Parathyroid adenoma (tissue), 2 donors: ENCODE measurements at regions not wholly inside any gene's neighbourhood (a gene's known extent, or its start where the extent isn't known, plus 50 kb on each side); places are given as distances from the start of the nearest gene placed in this dataset.

Source experiments
- H2AFZ ChIP-seq: fragments of 300-600 bp; sonication (generic); one replicate; pipeline ENCODE4 v1.7.0; 2017; ENCODE audit warnings: antibody characterized with exemption, mild to moderate bottlenecking
- H3K27ac ChIP-seq: fragments of 300-600 bp; sonication (generic); one replicate; pipeline ENCODE4 v1.7.0; 2017
- H3K27me3 ChIP-seq: fragments of 300-600 bp; sonication (generic); one replicate; pipeline ENCODE4 v1.7.0; 2017; ENCODE audit warnings: low read length; ENCODE audit not compliant: control insufficient read depth, insufficient read depth
- H3K36me3 ChIP-seq: fragments of 300-600 bp; sonication (generic); one replicate; pipeline ENCODE4 v1.7.0; 2017; ENCODE audit warnings: low read length; ENCODE audit not compliant: control insufficient read depth, insufficient read depth
- H3K4me1 ChIP-seq: fragments of 300-600 bp; sonication (generic); one replicate; pipeline ENCODE4 v1.7.0; 2017; ENCODE audit warnings: control low read depth
- H3K4me2 ChIP-seq: fragments of 300-600 bp; sonication (generic); one replicate; pipeline ENCODE4 v1.7.0; 2017; ENCODE audit warnings: low read length
- H3K4me3 ChIP-seq: fragments of 300-600 bp; sonication (generic); one replicate; pipeline ENCODE4 v1.7.0; 2017; ENCODE audit warnings: low read depth, low read length
- H3K79me2 ChIP-seq: fragments of 300-600 bp; sonication (generic); one replicate; pipeline ENCODE4 v1.7.0; 2017; ENCODE audit warnings: control low read depth
- H3K9ac ChIP-seq: fragments of 300-600 bp; sonication (generic); one replicate; pipeline ENCODE4 v1.7.0; 2017; ENCODE audit warnings: mild to moderate bottlenecking
- H3K9me3 ChIP-seq: fragments of 300-600 bp; sonication (generic); one replicate; pipeline ENCODE4 v1.7.0; 2017; ENCODE audit warnings: low read length; ENCODE audit not compliant: control insufficient read depth
- CTCF ChIP-seq: fragments of 300-600 bp; sonication (generic); IDR thresholded peaks from one replicate; pipeline ENCODE4 v1.7.0; 2017; ENCODE audit warnings: antibody characterized with exemption, mild to moderate bottlenecking
- donor health status: primary hyperparathyroidism.

DNA sequence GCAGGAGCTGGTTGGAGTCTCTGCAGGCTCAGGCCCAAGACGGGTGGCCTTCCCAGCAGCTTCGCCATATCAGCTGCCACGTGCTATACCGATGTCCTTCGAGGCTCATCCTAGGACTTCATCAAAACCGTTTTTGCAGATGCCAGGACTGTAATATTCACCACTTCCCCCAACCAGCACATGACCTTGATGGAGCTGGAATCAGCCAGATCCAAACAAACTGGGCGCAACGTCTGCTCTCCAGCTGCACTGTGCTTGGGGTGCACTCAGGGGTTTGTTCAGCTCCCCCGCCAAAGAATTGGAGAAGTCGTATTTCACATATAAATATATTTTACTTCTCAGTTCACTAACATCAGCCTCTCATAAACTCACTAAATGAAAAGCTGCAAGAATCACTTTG lies 149.5 kb upstream of the DIO3 start:
- no peak overlapping the region for H3K27ac ChIP-seq
- no peak overlapping the region for H3K4me3 ChIP-seq
- H3K4me2 ChIP-seq: no peak overlapping the region
- no peaks in the 10 kb centered on the region for H3K36me3 ChIP-seq
- peaks cover 3% of the 10 kb centered on the region for H3K27me3 ChIP-seq
- no peak overlapping the region for H2AFZ ChIP-seq
- H3K9ac ChIP-seq: no peak overlapping the region
- H3K4me1 ChIP-seq: no peaks in the 10 kb centered on the region
- H3K79me2 ChIP-seq: no peaks in the 10 kb centered on the region
- no peak for TF ChIP-seq CTCF
- H3K9me3 ChIP-seq: no peaks in the 10 kb centered on the region

GRCh38 chr14:101412739-101413138 lies 148.6 kb upstream of the DIO3 start:
- no peaks in the 10 kb centered on the region for H3K4me1 ChIP-seq
- no peak overlapping the region for H3K4me2 ChIP-seq
- H3K36me3 ChIP-seq: no peaks in the 10 kb centered on the region
- H3K27ac ChIP-seq: no peak overlapping the region
- no peak overlapping the region for H2AFZ ChIP-seq
- peaks cover 3% of the 10 kb centered on the region for H3K27me3 ChIP-seq
- no peak overlapping the region for H3K9ac ChIP-seq
- H3K79me2 ChIP-seq: no peaks in the 10 kb centered on the region
- H3K9me3 ChIP-seq: no peaks in the 10 kb centered on the region
- no peak for TF ChIP-seq CTCF
- no peak overlapping the region for H3K4me3 ChIP-seq

DNA sequence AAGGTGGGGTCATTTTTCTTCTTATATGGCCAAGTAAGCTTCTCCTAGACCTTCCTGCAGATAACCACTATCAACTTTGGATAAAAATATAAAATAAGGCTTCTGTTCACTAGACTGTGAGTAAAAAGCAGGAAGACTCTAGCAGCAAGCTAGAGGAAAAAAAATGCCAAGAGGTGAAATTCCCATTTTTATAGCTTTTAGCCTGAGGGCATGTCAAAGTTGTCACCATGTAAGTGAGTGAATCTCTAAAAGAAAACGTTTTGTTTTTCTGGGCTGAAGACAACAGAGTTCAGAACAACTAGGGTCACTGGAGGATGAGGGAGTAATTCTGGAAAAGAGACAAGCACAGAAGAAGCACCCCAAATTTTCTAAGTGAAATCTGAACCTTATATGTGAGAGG lies 143.9 kb upstream of the DIO3 start:
- H3K4me1 ChIP-seq: no peaks in the 10 kb centered on the region
- peaks cover 3% of the 10 kb centered on the region for H3K27me3 ChIP-seq
- no peak overlapping the region for H2AFZ ChIP-seq
- H3K9ac ChIP-seq: no peak overlapping the region
- H3K4me3 ChIP-seq: no peak overlapping the region
- TF ChIP-seq CTCF: no peak
- no peak overlapping the region for H3K27ac ChIP-seq
- H3K9me3 ChIP-seq: no peaks in the 10 kb centered on the region
- H3K79me2 ChIP-seq: no peaks in the 10 kb centered on the region
- no peaks in the 10 kb centered on the region for H3K36me3 ChIP-seq
- no peak overlapping the region for H3K4me2 ChIP-seq

- no peaks in the 10 kb centered on the region for H3K79me2 ChIP-seq
- H3K4me2 ChIP-seq: no peak overlapping the region
- H3K9ac ChIP-seq: no peak overlapping the region
- no peaks in the 10 kb centered on the region for H3K27me3 ChIP-seq
- TF ChIP-seq CTCF: no peak
- no peak overlapping the region for H3K4me3 ChIP-seq
- no peaks in the 10 kb centered on the region for H3K4me1 ChIP-seq
- H3K27ac ChIP-seq: no peak overlapping the region
- no peaks in the 10 kb centered on the region for H3K9me3 ChIP-seq
- no peak overlapping the region for H2AFZ ChIP-seq
- no peaks in the 10 kb centered on the region for H3K36me3 ChIP-seq
These were observed 142.7 kb upstream of the DIO3 start for GRCh38 chr14:101418601-101419000.

DNA sequence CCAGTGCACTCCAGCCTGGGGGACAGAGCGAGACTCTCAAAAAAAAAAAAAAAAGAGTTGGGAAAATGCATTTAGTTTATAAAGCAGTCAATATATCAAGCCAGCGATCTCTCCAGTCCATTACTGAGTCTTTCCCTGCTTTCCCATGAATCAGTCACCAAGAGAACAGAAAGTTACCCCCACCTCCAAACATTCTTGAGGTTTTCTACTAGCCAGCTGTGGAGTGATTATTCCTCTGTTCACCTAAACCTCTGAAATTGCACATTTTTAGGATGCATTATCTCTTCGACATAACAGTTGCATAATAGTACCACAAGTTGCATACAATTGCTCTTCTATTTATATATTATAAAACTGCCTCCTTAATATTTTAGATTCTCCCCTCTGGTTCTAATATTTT lies 134.8 kb upstream of the DIO3 start:
- Histone ChIP-seq H2AFZ (no peak overlapping the region), H3K4me3 (no peak overlapping the region), H3K27ac (no peak overlapping the region), H3K36me3 (no peaks in the 10 kb centered on the region), H3K4me1 (no peaks in the 10 kb centered on the region), H3K27me3 (no peaks in the 10 kb centered on the region), H3K9me3 (no peaks in the 10 kb centered on the region), H3K9ac (no peak overlapping the region), H3K4me2 (no peak overlapping the region), H3K79me2 (no peaks in the 10 kb centered on the region)
- TF ChIP-seq CTCF: no peak
